Esophagus mucosa (tissue), 1 donor: ENCODE measurements at regions not wholly inside any gene's neighbourhood (a gene's known extent, or its start where the extent isn't known, plus 50 kb on each side); places are given as distances from the start of the nearest gene placed in this dataset.

Experiments
- ATAC-seq: fragments of 200-7000 bp; cut with Tn5 transposase; one replicate; pipeline ENCODE4 v1.9.1; 2020
- donor health status: DM: yes; HTN: yes; CAD: no.

GRCh38 chr12:4099276-4099675 is 174.3 kb upstream of the CCND2 start:
- no peak for ATAC-seq

- ATAC-seq = no peak
Measured at GRCh38 chr12:4091016-4091743, 182.4 kb upstream of the CCND2 start.

- ATAC-seq = no peak
Measured at GRCh38 chr12:4089956-4090355, 183.6 kb upstream of the CCND2 start.

GRCh38 chr12:4089121-4089606 is 184.4 kb upstream of the CCND2 start:
- no peak for ATAC-seq

- ATAC-seq = no peak
Measured at GRCh38 chr12:4088451-4088850, 185.1 kb upstream of the CCND2 start.

GRCh38 chr12:4086481-4086880 is 187.1 kb upstream of the CCND2 start:
- ATAC-seq = no peak

GRCh38 chr12:4084573-4084972 is 189.0 kb upstream of the CCND2 start:
- ATAC-seq = no peak

GRCh38 chr12:4082809-4083403 is 190.7 kb upstream of the CCND2 start:
- ATAC-seq = no peak

- peak; percentile 49 for ATAC-seq
Measured at GRCh38 chr12:4080213-4080612, 193.3 kb upstream of the CCND2 start.

GRCh38 chr12:4074129-4074528 is 199.4 kb upstream of the CCND2 start:
- no peak for ATAC-seq

- ATAC-seq = no peak
Measured at GRCh38 chr12:4069670-4070010, 196.4 kb upstream of the PARP11 start.

GRCh38 chr12:4068981-4069669 is 195.9 kb upstream of the PARP11 start:
- ATAC-seq = no peak

GRCh38 chr12:4064008-4064407 is 190.8 kb upstream of the PARP11 start:
- ATAC-seq = no peak

GRCh38 chr12:4059898-4060568 is 186.8 kb upstream of the PARP11 start:
- ATAC-seq = no peak

- no peak for ATAC-seq
Measured at GRCh38 chr12:4056910-4057845, 184.0 kb upstream of the PARP11 start.

GRCh38 chr12:4054630-4055029 is 181.4 kb upstream of the PARP11 start:
- no peak for ATAC-seq

GRCh38 chr12:4052691-4053090 is 179.5 kb upstream of the PARP11 start:
- peak; percentile 70 for ATAC-seq

- no peak for ATAC-seq
Measured at GRCh38 chr12:4051596-4051995, 178.4 kb upstream of the PARP11 start.

GRCh38 chr12:4050340-4050739 is 177.1 kb upstream of the PARP11 start:
- no peak for ATAC-seq

GRCh38 chr12:4049298-4050080 is 176.3 kb upstream of the PARP11 start:
- ATAC-seq = no peak

GRCh38 chr12:4047421-4047820 is 174.2 kb upstream of the PARP11 start:
- no peak for ATAC-seq

- ATAC-seq = no peak
Measured at GRCh38 chr12:4046495-4046840, 173.3 kb upstream of the PARP11 start.
